ENCODE measurements at regions not wholly inside any gene's neighbourhood (a gene's known extent, or its start where the extent isn't known, plus 50 kb on each side); places are given as distances from the start of the nearest gene placed in this dataset.
"Not testable (repeated sequence)": the region's sequence is repeated elsewhere in the genome, so short reads cannot be mapped to it uniquely, and the experiment has no call there.

- Histone ChIP-seq H3K27me3 (no peaks in the 10 kb centered on the region), H3K4me1 (no peaks in the 10 kb centered on the region), H3K36me3 (no peaks in the 10 kb centered on the region), H3K4me3 (no peak overlapping the region), H3K27ac (no peak overlapping the region), H3K9me3 (no peaks in the 10 kb centered on the region)
- in situ Hi-C loops (cut with MboI; ENCODE audit: low sequenced_read_pairs in 4 of 4) (no loop called here), intact Hi-C loops (cut with DNase I; ENCODE audit: low total_unique reads) (no loop called here)
- TF ChIP-seq CTCF (IDR thresholded peaks at IDR 0.05 in 4 of 5, conservative IDR thresholded peaks at IDR 0.05 in 1 of 5), result no peak
- TF ChIP-seq POLR2A (IDR thresholded peaks at IDR 0.05), result no peak
- DNase-seq, result no peak
- ATAC-seq, result no peak
These were observed 59.8 kb upstream of the ZPLD1 start for GRCh38 chr3:102374863-102375634.

- intact Hi-C loops (cut with DNase I; ENCODE audit: low total_unique reads), result no loop called here
These were observed 56.6 kb upstream of the ZPLD1 start for GRCh38 chr3:102378216-102378615.

GRCh38 chr3:102382201-102382600 lies 52.6 kb upstream of the ZPLD1 start:
- H3K9me3 ChIP-seq; H3K36me3 ChIP-seq; ATAC-seq; H3K27ac ChIP-seq; in situ Hi-C loops (cut with MboI; ENCODE audit: low sequenced_read_pairs in 4 of 4); H3K4me3 ChIP-seq; H3K4me1 ChIP-seq; H3K27me3 ChIP-seq; DNase-seq; intact Hi-C loops (cut with DNase I; ENCODE audit: low total_unique reads): not testable (repeated sequence)

More at GRCh38 chr3:102378216-102378615, 56.6 kb upstream of the ZPLD1 start:
- H3K4me3 ChIP-seq, result no peak overlapping the region
- in situ Hi-C loops (cut with MboI; ENCODE audit: low sequenced_read_pairs in 4 of 4), result no loop called here
- no peak for ATAC-seq
- no peak for DNase-seq
- no peaks in the 10 kb centered on the region for H3K36me3 ChIP-seq
- H3K4me1 ChIP-seq, result no peaks in the 10 kb centered on the region
- H3K27me3 ChIP-seq, result no peaks in the 10 kb centered on the region
- no peak for TF ChIP-seq POLR2A (IDR thresholded peaks at IDR 0.05)
- TF ChIP-seq CTCF (IDR thresholded peaks at IDR 0.05 in 4 of 5, conservative IDR thresholded peaks at IDR 0.05 in 1 of 5), result no peak
- no peak overlapping the region for H3K27ac ChIP-seq
- H3K9me3 ChIP-seq, result no peaks in the 10 kb centered on the region

Data from gastrocnemius medialis (tissue), 4 donors.